IMR-90 (cell line): ENCODE measurements at regions not wholly inside any gene's neighbourhood (a gene's known extent, or its start where the extent isn't known, plus 50 kb on each side); places are given as distances from the start of the nearest gene placed in this dataset.

Experiments
- ATAC-seq: fragments of 200-7000 bp; cut with Tn5 transposase; 2 replicates; pipeline ENCODE4 v1.9.1; 2020; ENCODE audit warnings: low read depth, mild to moderate bottlenecking, moderate library complexity
- BruUV-seq: library from RNA; stranded (reverse); fragments of 400-500 nt; replicated peaks from 2 replicates; lab custom pipeline; 2021; lab: Mats Ljungman, UMichigan
- CTCF ChIA-PET: fragments of 300-600 bp; formaldehyde crosslinking; extraction: SDS; loops from one replicate; lab custom pipeline; 2021; ENCODE audit warnings: antibody characterized with exemption; lab: Yijun Ruan, JAX
- POLR2A ChIA-PET: fragments of 300-600 bp; sonication (Branson Sonifier 250); formaldehyde crosslinking; loops from one replicate; lab custom pipeline; 2022; ENCODE audit warnings: antibody characterized with exemption; ENCODE audit not compliant: unreplicated experiment; lab: Charles Lee
- DNase-seq: peaks from one replicate; pipeline ENCODE4 v3.0.0; 2013
- H2AFZ ChIP-seq: replicated peaks from 2 replicates; pipeline ENCODE3; 2013; ENCODE audit warnings: low read length, mild to moderate bottlenecking; ENCODE audit not compliant: poor library complexity
- H2AK5ac ChIP-seq: 2 replicates; pipeline ENCODE4 v1.6.1; 2013; ENCODE audit warnings: low read depth, low read length, inconsistent platforms
- H2AK9ac ChIP-seq: replicated peaks from 2 replicates; pipeline ENCODE3; 2013; ENCODE audit warnings: mild to moderate bottlenecking, low read depth, low read length, moderate library complexity; ENCODE audit not compliant: poor library complexity
- H2BK120ac ChIP-seq: 2 replicates; pipeline ENCODE4 v1.6.1; 2013; ENCODE audit warnings: low read depth, low read length, inconsistent platforms
- H2BK15ac ChIP-seq: 3 replicates; pipeline ENCODE4 v1.6.1; 2013; ENCODE audit warnings: low read depth, low read length, inconsistent platforms
- H2BK20ac ChIP-seq: 2 replicates; pipeline ENCODE4 v1.6.1; 2013; ENCODE audit warnings: low read depth, mild to moderate bottlenecking, inconsistent platforms, low read length, moderate library complexity
- H2BK5ac ChIP-seq: 2 replicates; pipeline ENCODE4 v1.6.1; 2013; ENCODE audit warnings: mild to moderate bottlenecking, low read depth, low read length, inconsistent platforms; ENCODE audit not compliant: poor library complexity, severe bottlenecking
- H3K14ac ChIP-seq: replicated peaks from 2 replicates; pipeline ENCODE4 v1.6.1; 2013; ENCODE audit warnings: low read depth, low read length, inconsistent platforms
- H3K18ac ChIP-seq: 2 replicates; pipeline ENCODE4 v1.6.1; 2013; ENCODE audit warnings: low read depth, low read length, control low read depth
- H3K23ac ChIP-seq: 2 replicates; pipeline ENCODE4 v1.6.1; 2013; ENCODE audit warnings: low read depth, low read length, inconsistent platforms
- H3K27ac ChIP-seq: 2 replicates; pipeline ENCODE4 v1.5.1; 2013; ENCODE audit warnings: mild to moderate bottlenecking, control low read depth, low read length; ENCODE audit not compliant: insufficient read depth
- H3K27me3 ChIP-seq: 2 replicates; pipeline ENCODE4 v1.6.1; 2013; ENCODE audit warnings: low read length; ENCODE audit not compliant: control insufficient read depth, insufficient read depth
- H3K36me3 ChIP-seq: 2 replicates; pipeline ENCODE4 v1.6.1; 2013; ENCODE audit warnings: low read length, mixed read lengths; ENCODE audit not compliant: control insufficient read depth, insufficient read depth
- H3K4ac ChIP-seq: 2 replicates; pipeline ENCODE4 v1.6.1; 2013; ENCODE audit warnings: low read depth, low read length, inconsistent platforms
- H3K4me1 ChIP-seq: 2 replicates; pipeline ENCODE4 v1.6.1; 2013; ENCODE audit warnings: low read length, mixed read lengths; ENCODE audit not compliant: control insufficient read depth, insufficient read depth
- H3K4me2 ChIP-seq: 2 replicates; pipeline ENCODE4 v1.6.1; 2013; ENCODE audit warnings: low read depth, mild to moderate bottlenecking, control low read depth, low read length, moderate library complexity
- H3K4me3 ChIP-seq: 2 replicates; pipeline ENCODE4 v1.5.1; 2013; ENCODE audit warnings: low read depth, mild to moderate bottlenecking, control low read depth, low read length, moderate library complexity; ENCODE audit not compliant: insufficient read depth
- H3K56ac ChIP-seq: 2 replicates; pipeline ENCODE4 v1.6.1; 2013; ENCODE audit warnings: low read length, inconsistent platforms; ENCODE audit not compliant: insufficient read depth; ENCODE audit errors: extremely low read depth
- H3K79me1 ChIP-seq, 2 experiments: 2 replicates each; pipeline ENCODE4 v1.6.1; 2013; ENCODE audit warnings: low read length in 2 of 2, inconsistent platforms in 1 of 2, low read depth in 1 of 2
- H3K9ac ChIP-seq: 2 replicates; pipeline ENCODE4 v1.6.1; 2013; ENCODE audit warnings: low read depth, low read length, control low read depth
- H3K9me1 ChIP-seq: 2 replicates; pipeline ENCODE4 v1.6.1; 2013; ENCODE audit warnings: low read length, inconsistent platforms; ENCODE audit not compliant: insufficient read depth
- H3K9me3 ChIP-seq: 2 replicates; pipeline ENCODE4 v1.6.1; 2013; ENCODE audit warnings: low read length; ENCODE audit not compliant: control insufficient read depth, insufficient read depth
- H4K20me1 ChIP-seq: 2 replicates; pipeline ENCODE4 v1.6.1; 2013; ENCODE audit warnings: low read length, inconsistent platforms; ENCODE audit not compliant: insufficient read depth
- H4K5ac ChIP-seq: 2 replicates; pipeline ENCODE4 v1.6.1; 2013; ENCODE audit warnings: mild to moderate bottlenecking, low read depth, low read length, control low read depth
- H4K8ac ChIP-seq, 2 experiments: 2 replicates each; pipeline ENCODE4 v1.6.1; 2013; ENCODE audit warnings: low read depth in 2 of 2, low read length in 2 of 2, control low read depth in 1 of 2, inconsistent platforms in 1 of 2
- H4K91ac ChIP-seq: 2 replicates; pipeline ENCODE4 v1.6.1; 2013; ENCODE audit warnings: low read depth, low read length, inconsistent platforms; ENCODE audit not compliant: insufficient read depth
- BHLHE40 ChIP-seq: fragments of 150-350 bp; IDR thresholded peaks from 2 replicates; pipeline ENCODE4 v1.6.1; 2016; ENCODE audit warnings: mild to moderate bottlenecking, low read depth, low read length
- CEBPB ChIP-seq: IDR thresholded peaks from 2 replicates; pipeline ENCODE4 v1.6.1; 2012; ENCODE audit warnings: low read depth, low read length, improper control_type of control experiment
- FOS ChIP-seq: fragments of 150-350 bp; IDR thresholded peaks from 2 replicates; pipeline ENCODE4 v1.6.1; 2016; ENCODE audit warnings: low read depth, low read length
- MAFK ChIP-seq: IDR thresholded peaks from 2 replicates; pipeline ENCODE4 v1.6.1; 2012; ENCODE audit warnings: low read depth, low read length, improper control_type of control experiment
- NFE2L2 ChIP-seq: fragments of 150-350 bp; IDR thresholded peaks from 2 replicates; pipeline ENCODE4 v1.6.1; 2016; ENCODE audit warnings: low read depth, mild to moderate bottlenecking, low read length
- RAD21 ChIP-seq: IDR thresholded peaks from 2 replicates; pipeline ENCODE4 v1.6.1; 2012; ENCODE audit warnings: low read length, improper control_type of control experiment
- RFX5 ChIP-seq: IDR thresholded peaks from 2 replicates; pipeline ENCODE4 v1.8.0; 2012; ENCODE audit warnings: low read depth, mild to moderate bottlenecking, low read length, moderate library complexity
- WGBS, 2 experiments: methylation state at CpG; one replicate each; pipeline versions ENCODE4 v1.1.5 to v1.1.7; 2013; ENCODE audit warnings: missing lambda C conversion rate in 2 of 2; ENCODE audit not compliant: insufficient read length in 1 of 2; ENCODE audit errors: extremely low coverage in 2 of 2; 5-methylcytosine and 5-hydroxymethylcytosine counted together
- dilution Hi-C: fragments of 300-500 bp; cut with HindIII; formaldehyde crosslinking; loops from one replicate; pipeline ENCODE4 v1.14.3; 2018; ENCODE audit warnings: low sequenced_read_pairs; ENCODE audit not compliant: unreplicated experiment
- in situ Hi-C: fragments of 300-500 bp; cut with MboI; formaldehyde crosslinking; loops from 3 replicates; pipeline ENCODE4 v1.14.3; 2019; ENCODE audit warnings: low sequenced_read_pairs, inconsistent platforms, mixed read lengths
- intact Hi-C: fragments of 100-400 bp; cut with micrococcal nuclease; formaldehyde crosslinking; loops from 2 replicates; pipeline ENCODE4 v1.10.0; 2022
- TF ChIP-seq, protein P1 (sequence below): conservative IDR thresholded peaks from 2 replicates; pipeline ENCODE4 v1.5.1; 2012; ENCODE audit warnings: mild to moderate bottlenecking, low read depth, low read length, improper control_type of control experiment
- TF ChIP-seq, protein P2 (sequence below): fragments of 150-350 bp; IDR thresholded peaks from 2 replicates; pipeline ENCODE4 v1.6.1; 2016; ENCODE audit warnings: low read depth, mild to moderate bottlenecking, low read length, moderate library complexity, borderline replicate concordance

DNA sequence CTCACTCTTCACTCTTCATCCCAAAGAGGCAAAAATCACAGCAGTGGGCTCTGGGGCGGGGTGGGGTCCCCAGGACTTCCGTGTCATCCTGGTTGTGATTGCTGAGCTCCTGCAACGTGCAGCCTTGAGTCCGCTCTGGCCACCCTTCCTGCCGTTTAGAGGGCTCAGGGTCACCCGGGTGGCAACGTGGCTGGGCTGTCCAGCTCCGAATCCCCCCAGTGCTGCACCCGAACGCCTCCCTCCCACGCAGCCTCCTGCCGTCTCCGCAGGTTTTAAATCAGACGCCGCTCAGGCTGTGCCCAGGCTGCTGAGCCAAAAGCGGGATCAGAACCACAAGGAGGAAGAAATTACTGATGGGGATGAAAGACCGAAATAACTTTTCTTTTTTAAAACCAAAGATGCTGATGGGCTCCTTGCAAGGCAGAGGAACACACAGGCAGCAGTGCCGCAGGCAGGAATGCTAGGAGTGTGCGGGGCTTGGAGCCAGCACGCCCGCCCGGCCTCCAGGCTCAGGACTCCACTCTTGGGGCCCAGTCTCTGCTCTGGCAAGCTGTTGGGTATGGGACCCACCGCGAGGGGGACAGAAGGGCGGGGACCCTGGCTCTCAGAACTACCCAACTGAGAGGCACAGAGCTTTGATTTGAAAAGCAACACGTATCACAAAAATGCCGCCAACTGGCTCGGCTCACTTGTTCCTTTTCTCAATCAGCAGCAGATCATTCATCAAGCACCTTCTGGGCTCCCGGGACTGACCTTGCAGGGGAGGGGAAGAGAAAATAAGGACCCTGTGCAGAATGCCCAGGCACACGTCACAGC is 313.0 kb downstream of the CTTN start (continued):
- TF ChIP-seq BHLHE40: no peak

DNA sequence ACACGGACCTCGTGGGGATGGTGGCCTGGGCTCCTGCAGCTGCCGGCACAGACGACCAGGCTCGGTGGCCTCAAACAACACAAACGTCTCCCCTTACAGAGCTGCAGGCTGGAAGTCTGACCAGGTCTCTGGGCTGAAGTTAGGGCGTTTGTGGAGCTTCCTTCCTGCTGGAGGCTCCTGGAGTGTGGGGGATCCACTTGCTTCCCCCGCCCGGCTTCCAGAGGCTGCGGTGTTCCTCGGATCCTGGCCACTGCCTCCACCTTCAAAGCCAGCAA is 313.5 kb downstream of the CTTN start:
- POLR2A ChIA-PET: no interaction called here

More for the DNA sequence above, 313.5 kb downstream of the CTTN start:
- TF ChIP-seq CEBPB: no peak
- no peak for TF ChIP-seq NFE2L2
- TF ChIP-seq RAD21: no peak
- TF ChIP-seq, protein P1, sequence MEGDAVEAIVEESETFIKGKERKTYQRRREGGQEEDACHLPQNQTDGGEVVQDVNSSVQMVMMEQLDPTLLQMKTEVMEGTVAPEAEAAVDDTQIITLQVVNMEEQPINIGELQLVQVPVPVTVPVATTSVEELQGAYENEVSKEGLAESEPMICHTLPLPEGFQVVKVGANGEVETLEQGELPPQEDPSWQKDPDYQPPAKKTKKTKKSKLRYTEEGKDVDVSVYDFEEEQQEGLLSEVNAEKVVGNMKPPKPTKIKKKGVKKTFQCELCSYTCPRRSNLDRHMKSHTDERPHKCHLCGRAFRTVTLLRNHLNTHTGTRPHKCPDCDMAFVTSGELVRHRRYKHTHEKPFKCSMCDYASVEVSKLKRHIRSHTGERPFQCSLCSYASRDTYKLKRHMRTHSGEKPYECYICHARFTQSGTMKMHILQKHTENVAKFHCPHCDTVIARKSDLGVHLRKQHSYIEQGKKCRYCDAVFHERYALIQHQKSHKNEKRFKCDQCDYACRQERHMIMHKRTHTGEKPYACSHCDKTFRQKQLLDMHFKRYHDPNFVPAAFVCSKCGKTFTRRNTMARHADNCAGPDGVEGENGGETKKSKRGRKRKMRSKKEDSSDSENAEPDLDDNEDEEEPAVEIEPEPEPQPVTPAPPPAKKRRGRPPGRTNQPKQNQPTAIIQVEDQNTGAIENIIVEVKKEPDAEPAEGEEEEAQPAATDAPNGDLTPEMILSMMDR: no peak
- TF ChIP-seq RFX5: no peak
- TF ChIP-seq, protein P2, sequence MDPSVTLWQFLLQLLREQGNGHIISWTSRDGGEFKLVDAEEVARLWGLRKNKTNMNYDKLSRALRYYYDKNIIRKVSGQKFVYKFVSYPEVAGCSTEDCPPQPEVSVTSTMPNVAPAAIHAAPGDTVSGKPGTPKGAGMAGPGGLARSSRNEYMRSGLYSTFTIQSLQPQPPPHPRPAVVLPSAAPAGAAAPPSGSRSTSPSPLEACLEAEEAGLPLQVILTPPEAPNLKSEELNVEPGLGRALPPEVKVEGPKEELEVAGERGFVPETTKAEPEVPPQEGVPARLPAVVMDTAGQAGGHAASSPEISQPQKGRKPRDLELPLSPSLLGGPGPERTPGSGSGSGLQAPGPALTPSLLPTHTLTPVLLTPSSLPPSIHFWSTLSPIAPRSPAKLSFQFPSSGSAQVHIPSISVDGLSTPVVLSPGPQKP: no peak
- TF ChIP-seq MAFK: no peak
- no peak for TF ChIP-seq FOS
- Histone ChIP-seq H4K20me1 (no peaks in the 10 kb centered on the region; the same call in 1 of the 2 replicates), H3K9me1 (no peaks in the 10 kb centered on the region), H2AK9ac (no peak overlapping the region), H3K27me3 (peaks cover 4% of the 10 kb centered on the region; the same call in 1 of the 2 replicates), H3K18ac (no peak overlapping the region), H4K5ac (no peak overlapping the region), H3K4me1 (no peaks in the 10 kb centered on the region), H3K4ac (no peak overlapping the region), H3K36me3 (no peaks in the 10 kb centered on the region), H3K14ac (no peak overlapping the region), H2BK15ac (no peak overlapping the region), H2AFZ (no peak overlapping the region), H3K9me3 (no peaks in the 10 kb centered on the region), H3K4me2 (no peak overlapping the region), H4K8ac (no peak overlapping the region), H4K91ac (no peak overlapping the region), H2BK20ac (no peak overlapping the region), H3K23ac (no peak overlapping the region), H2BK5ac (no peak overlapping the region), H2BK120ac (no peak overlapping the region), H3K9ac (no peak overlapping the region), H2AK5ac (no peak overlapping the region), H3K4me3 (no peak overlapping the region), H3K27ac (no peak overlapping the region), H3K79me1 (no peaks in the 10 kb centered on the region), H3K56ac (no peak overlapping the region)
- in situ Hi-C loops (no loop called here), intact Hi-C loops (no loop called here), dilution Hi-C loops (no loop called here)
- CTCF ChIA-PET: interaction anchor here (0.8 kb wide), 1 partner anchor 144 kb away, joined by 3 read pairs; no protein-coding TSS in a partner anchor
- DNase-seq (no peak), ATAC-seq (no peak)
- BruUV-seq: no TSS peak
- WGBS, 2 experiments: no CpG with 5 or more reads among the region's 11 CpGs
